ENCODE measurements at regions not wholly inside any gene's neighbourhood (a gene's known extent, or its start where the extent isn't known, plus 50 kb on each side); places are given as distances from the start of the nearest gene placed in this dataset.
A peak's percentile ranks its signal among the peaks of the same experiment; 100 is the strongest.

DNA sequence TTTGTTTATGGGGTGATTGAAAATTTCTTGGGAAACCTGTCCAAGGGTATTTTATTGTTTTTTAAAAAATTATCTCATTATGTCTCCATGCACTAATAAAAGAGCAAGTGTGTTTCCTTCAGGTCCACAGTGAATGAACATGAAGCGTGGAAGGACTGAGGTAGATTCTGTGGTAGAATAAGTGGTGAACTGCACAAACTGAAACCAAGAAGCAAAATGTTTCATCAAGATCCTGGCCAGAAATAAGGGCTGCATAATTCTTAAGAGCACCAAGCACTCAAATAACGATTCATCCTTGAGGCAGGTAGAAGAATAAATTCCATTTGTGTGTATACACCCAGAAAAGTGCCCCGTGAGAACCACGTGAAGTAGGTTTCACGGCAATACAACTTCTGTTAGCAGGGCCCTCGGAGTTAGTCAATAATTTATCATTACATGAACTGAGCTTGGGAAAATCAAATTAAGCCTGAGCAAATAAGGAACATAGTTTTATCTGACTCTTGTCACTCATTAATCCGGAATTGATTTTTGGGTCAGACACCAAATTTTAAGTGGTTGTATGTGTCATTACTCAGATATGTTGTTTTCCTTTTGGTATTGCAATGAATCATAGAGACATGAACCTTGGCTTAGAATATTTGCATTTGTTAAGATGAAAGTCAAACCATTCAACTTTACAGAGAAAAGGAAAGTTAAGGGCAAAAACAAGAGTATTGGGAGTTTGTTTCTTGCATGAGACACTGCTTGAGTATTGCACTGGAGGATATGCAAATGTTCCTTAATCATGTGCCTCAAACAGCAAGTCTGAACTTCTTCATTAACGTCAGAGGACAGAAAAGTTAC, 472.6 kb upstream of the NETO1 start:
- no peaks in the 10 kb centered on the region for H3K27me3 ChIP-seq (ENCODE audit: insufficient read depth, low read length)
- no peak overlapping the region for H3K4ac ChIP-seq (ENCODE audit: low read depth, low read length)
- H3T11ph ChIP-seq (ENCODE audit: low read length), result no peak overlapping the region
- no CpG with 5 or more reads among the region's 8 CpGs for WGBS (ENCODE audit: extremely low coverage, insufficient read length, low lambda C conversion rate)
- no peak overlapping the region for H4K5ac ChIP-seq (ENCODE audit: insufficient read length, low read depth, low read length)
- TF ChIP-seq, protein P1, sequence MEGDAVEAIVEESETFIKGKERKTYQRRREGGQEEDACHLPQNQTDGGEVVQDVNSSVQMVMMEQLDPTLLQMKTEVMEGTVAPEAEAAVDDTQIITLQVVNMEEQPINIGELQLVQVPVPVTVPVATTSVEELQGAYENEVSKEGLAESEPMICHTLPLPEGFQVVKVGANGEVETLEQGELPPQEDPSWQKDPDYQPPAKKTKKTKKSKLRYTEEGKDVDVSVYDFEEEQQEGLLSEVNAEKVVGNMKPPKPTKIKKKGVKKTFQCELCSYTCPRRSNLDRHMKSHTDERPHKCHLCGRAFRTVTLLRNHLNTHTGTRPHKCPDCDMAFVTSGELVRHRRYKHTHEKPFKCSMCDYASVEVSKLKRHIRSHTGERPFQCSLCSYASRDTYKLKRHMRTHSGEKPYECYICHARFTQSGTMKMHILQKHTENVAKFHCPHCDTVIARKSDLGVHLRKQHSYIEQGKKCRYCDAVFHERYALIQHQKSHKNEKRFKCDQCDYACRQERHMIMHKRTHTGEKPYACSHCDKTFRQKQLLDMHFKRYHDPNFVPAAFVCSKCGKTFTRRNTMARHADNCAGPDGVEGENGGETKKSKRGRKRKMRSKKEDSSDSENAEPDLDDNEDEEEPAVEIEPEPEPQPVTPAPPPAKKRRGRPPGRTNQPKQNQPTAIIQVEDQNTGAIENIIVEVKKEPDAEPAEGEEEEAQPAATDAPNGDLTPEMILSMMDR (conservative IDR thresholded peaks at IDR 0.05), result no peak
- H3K56ac ChIP-seq (ENCODE audit: insufficient read length, low read depth, low read length), result no peak overlapping the region
- no peaks in the 10 kb centered on the region for H3K23me2 ChIP-seq (ENCODE audit: insufficient read length, low read depth, low read length, poor library complexity, severe bottlenecking)
- no peak overlapping the region for H2AFZ ChIP-seq (ENCODE audit: low read length)
- H4K8ac ChIP-seq (replicated peaks; ENCODE audit: insufficient read length, low read depth, low read length), result no peak overlapping the region
- no peak overlapping the region for H2BK15ac ChIP-seq (ENCODE audit: low read depth, low read length)
- Mint-ChIP-seq H3K36me3 (ENCODE audit: insufficient read depth in 1 of 3, low read depth in 3 of 3) (no peaks in the 10 kb centered on the region), H3K4me3 (no peak overlapping the region), H3K9me3 (no peaks in the 10 kb centered on the region), H3K27me3 (ENCODE audit: low read depth) (no peaks in the 10 kb centered on the region), H3K27ac (peak overlapping the region in 1 of 3 experiments; percentile 41; a peak in 3 of 7 replicates), H3K4me1 (peaks cover 2 to 4% of the 10 kb centered on the region in 2 experiments; a peak in 2 of 4 replicates)
- no peaks in the 10 kb centered on the region for H3K79me2 ChIP-seq (ENCODE audit: insufficient read depth, low read length)
- no peak overlapping the region for H3K14ac ChIP-seq (ENCODE audit: insufficient read depth, low read length)
- no peak overlapping the region for H3K9ac ChIP-seq (ENCODE audit: extremely low read depth, insufficient read length, low read length)
- no peak overlapping the region for H2AK5ac ChIP-seq (ENCODE audit: insufficient read length, low read length)
- H3K4me1 ChIP-seq (ENCODE audit: insufficient read depth, low read length), result peaks cover 3% of the 10 kb centered on the region; the same call in 1 of the 2 replicates
- no peak overlapping the region for H2BK120ac ChIP-seq (ENCODE audit: low read depth, low read length, poor library complexity, severe bottlenecking)
- H3K23ac ChIP-seq (ENCODE audit: insufficient read length, low read depth, low read length), result no peak overlapping the region
- no peaks in the 10 kb centered on the region for H3K9me3 ChIP-seq (ENCODE audit: control insufficient read depth, low read depth, low read length)
- DNase-seq, result no peak
- H3K79me1 ChIP-seq (ENCODE audit: insufficient read depth, low read depth, low read length, poor library complexity, severe bottlenecking), result no peaks in the 10 kb centered on the region
- H4K91ac ChIP-seq (ENCODE audit: insufficient read length, low read depth, low read length), result no peak overlapping the region
- no peak overlapping the region for H3K4me2 ChIP-seq (ENCODE audit: insufficient read depth, insufficient read length, low read length)
- no peaks in the 10 kb centered on the region for H4K20me1 ChIP-seq (ENCODE audit: control insufficient read depth, insufficient read depth, insufficient read length)
- H2BK12ac ChIP-seq (ENCODE audit: insufficient read length, low read depth, low read length), result no peak overlapping the region
- no peak overlapping the region for H3K27ac ChIP-seq (ENCODE audit: insufficient read length, low read depth, low read length)
- no peak overlapping the region for H2BK20ac ChIP-seq (ENCODE audit: low read depth, low read length, poor library complexity, severe bottlenecking)
- no peak overlapping the region for H2BK5ac ChIP-seq (ENCODE audit: insufficient read length, low read length)
- no peak overlapping the region for H3K18ac ChIP-seq (ENCODE audit: insufficient read length, low read depth, low read length)

Data from H9 (cell line).